ENCODE measurements at regions not wholly inside any gene's neighbourhood (a gene's known extent, or its start where the extent isn't known, plus 50 kb on each side); places are given as distances from the start of the nearest gene placed in this dataset.

- Mint-ChIP-seq H3K4me3 (no peak overlapping the region), H3K9me3 (no peaks in the 10 kb centered on the region), H3K27ac (no peak overlapping the region), H3K4me1 (peaks cover 36% of the 10 kb centered on the region), H3K36me3 (no peaks in the 10 kb centered on the region), H3K27me3 (no peaks in the 10 kb centered on the region)
- ATAC-seq: no peak
These were observed 242.0 kb downstream of the ETS1 start for GRCh38 chr11:128345316-128345715.

- no peaks in the 10 kb centered on the region for H3K9me3 Mint-ChIP-seq
- H3K27ac Mint-ChIP-seq: peak overlapping the region; percentile 22
- H3K4me3 Mint-ChIP-seq: no peak overlapping the region
- no peak for ATAC-seq
- H3K4me1 Mint-ChIP-seq: peaks cover 26% of the 10 kb centered on the region
- H3K27me3 Mint-ChIP-seq: no peaks in the 10 kb centered on the region
- no peaks in the 10 kb centered on the region for H3K36me3 Mint-ChIP-seq
These were observed 243.5 kb downstream of the ETS1 start for GRCh38 chr11:128343870-128344269.

- peak; percentile 19 for ATAC-seq
- no peaks in the 10 kb centered on the region for H3K9me3 Mint-ChIP-seq
- H3K36me3 Mint-ChIP-seq: no peaks in the 10 kb centered on the region
- peak overlapping the region; percentile 22 for H3K27ac Mint-ChIP-seq
- no peaks in the 10 kb centered on the region for H3K27me3 Mint-ChIP-seq
- peaks cover 26% of the 10 kb centered on the region for H3K4me1 Mint-ChIP-seq
- H3K4me3 Mint-ChIP-seq: no peak overlapping the region
These were observed 244.2 kb downstream of the ETS1 start for GRCh38 chr11:128343135-128343514.

GRCh38 chr11:128342511-128343134 lies 244.7 kb downstream of the ETS1 start:
- H3K9me3 Mint-ChIP-seq: no peaks in the 10 kb centered on the region
- no peaks in the 10 kb centered on the region for H3K36me3 Mint-ChIP-seq
- H3K4me1 Mint-ChIP-seq: peaks cover 26% of the 10 kb centered on the region
- H3K27ac Mint-ChIP-seq: peak overlapping the region; percentile 22
- ATAC-seq: peak; percentile 91
- H3K4me3 Mint-ChIP-seq: no peak overlapping the region
- no peaks in the 10 kb centered on the region for H3K27me3 Mint-ChIP-seq

GRCh38 chr11:128341280-128342248 lies 245.8 kb downstream of the ETS1 start:
- no peaks in the 10 kb centered on the region for H3K36me3 Mint-ChIP-seq
- no peaks in the 10 kb centered on the region for H3K9me3 Mint-ChIP-seq
- peaks cover 26% of the 10 kb centered on the region for H3K4me1 Mint-ChIP-seq
- peak overlapping the region; percentile 22 for H3K27ac Mint-ChIP-seq
- no peak overlapping the region for H3K4me3 Mint-ChIP-seq
- no peak for ATAC-seq
- no peaks in the 10 kb centered on the region for H3K27me3 Mint-ChIP-seq

- Mint-ChIP-seq H3K27me3 (no peaks in the 10 kb centered on the region), H3K9me3 (no peaks in the 10 kb centered on the region), H3K27ac (no peak overlapping the region), H3K36me3 (no peaks in the 10 kb centered on the region), H3K4me1 (peaks cover 26% of the 10 kb centered on the region), H3K4me3 (no peak overlapping the region)
- ATAC-seq: no peak
These were observed 247.6 kb downstream of the ETS1 start for GRCh38 chr11:128339792-128340191.

- H3K9me3 Mint-ChIP-seq: no peaks in the 10 kb centered on the region
- no peak overlapping the region for H3K27ac Mint-ChIP-seq
- no peaks in the 10 kb centered on the region for H3K36me3 Mint-ChIP-seq
- ATAC-seq: no peak
- no peaks in the 10 kb centered on the region for H3K27me3 Mint-ChIP-seq
- H3K4me1 Mint-ChIP-seq: peaks cover 20% of the 10 kb centered on the region
- no peak overlapping the region for H3K4me3 Mint-ChIP-seq
These were observed 248.5 kb downstream of the ETS1 start for GRCh38 chr11:128338811-128339210.

- ATAC-seq: no peak
- Mint-ChIP-seq H3K4me1 (peaks cover 7% of the 10 kb centered on the region), H3K27ac (peak overlapping the region; percentile 3), H3K9me3 (no peaks in the 10 kb centered on the region), H3K27me3 (no peaks in the 10 kb centered on the region), H3K4me3 (no peak overlapping the region), H3K36me3 (no peaks in the 10 kb centered on the region)
These were observed 251.2 kb downstream of the ETS1 start for GRCh38 chr11:128336203-128336602.

GRCh38 chr11:128335729-128336128 lies 251.6 kb downstream of the ETS1 start:
- peaks cover 12% of the 10 kb centered on the region for H3K4me1 Mint-ChIP-seq
- H3K27ac Mint-ChIP-seq: peak overlapping the region; percentile 3

GRCh38 chr11:128334311-128335044 lies 252.9 kb downstream of the ETS1 start:
- no peak for ATAC-seq
- H3K27me3 Mint-ChIP-seq: no peaks in the 10 kb centered on the region

More at GRCh38 chr11:128335729-128336128, 251.6 kb downstream of the ETS1 start:
- Mint-ChIP-seq H3K36me3 (no peaks in the 10 kb centered on the region), H3K9me3 (no peaks in the 10 kb centered on the region), H3K4me3 (no peak overlapping the region), H3K27me3 (no peaks in the 10 kb centered on the region)
- ATAC-seq: no peak

GRCh38 chr11:128331317-128331716 lies 256.0 kb downstream of the ETS1 start:
- H3K27ac Mint-ChIP-seq: peak overlapping the region; percentile 64
- H3K27me3 Mint-ChIP-seq: no peaks in the 10 kb centered on the region
- H3K4me1 Mint-ChIP-seq: peaks cover 34% of the 10 kb centered on the region
- no peaks in the 10 kb centered on the region for H3K9me3 Mint-ChIP-seq
- no peak for ATAC-seq
- H3K4me3 Mint-ChIP-seq: no peak overlapping the region
- no peaks in the 10 kb centered on the region for H3K36me3 Mint-ChIP-seq

More at GRCh38 chr11:128334311-128335044, 252.9 kb downstream of the ETS1 start:
- Mint-ChIP-seq H3K4me1 (peaks cover 24% of the 10 kb centered on the region), H3K9me3 (no peaks in the 10 kb centered on the region), H3K4me3 (no peak overlapping the region), H3K27ac (no peak overlapping the region), H3K36me3 (no peaks in the 10 kb centered on the region)

- no peak overlapping the region for H3K4me3 Mint-ChIP-seq
- peaks cover 35% of the 10 kb centered on the region for H3K4me1 Mint-ChIP-seq
- no peaks in the 10 kb centered on the region for H3K27me3 Mint-ChIP-seq
- no peak for ATAC-seq
- peak overlapping the region; percentile 64 for H3K27ac Mint-ChIP-seq
- H3K36me3 Mint-ChIP-seq: no peaks in the 10 kb centered on the region
- H3K9me3 Mint-ChIP-seq: no peaks in the 10 kb centered on the region
These were observed 257.2 kb downstream of the ETS1 start for GRCh38 chr11:128330203-128330602.

GRCh38 chr11:128328955-128329551 lies 258.3 kb downstream of the ETS1 start:
- no peak overlapping the region for H3K4me3 Mint-ChIP-seq
- H3K27ac Mint-ChIP-seq: peak overlapping the region; percentile 4
- peaks cover 46% of the 10 kb centered on the region for H3K4me1 Mint-ChIP-seq
- no peaks in the 10 kb centered on the region for H3K27me3 Mint-ChIP-seq
- H3K36me3 Mint-ChIP-seq: no peaks in the 10 kb centered on the region
- no peak for ATAC-seq
- no peaks in the 10 kb centered on the region for H3K9me3 Mint-ChIP-seq

GRCh38 chr11:128327274-128327673 lies 260.1 kb downstream of the ETS1 start:
- no peak for ATAC-seq
- Mint-ChIP-seq H3K4me1 (peaks cover 64% of the 10 kb centered on the region), H3K36me3 (no peaks in the 10 kb centered on the region), H3K27ac (no peak overlapping the region), H3K4me3 (no peak overlapping the region), H3K9me3 (no peaks in the 10 kb centered on the region), H3K27me3 (no peaks in the 10 kb centered on the region)

GRCh38 chr11:128326791-128327190 lies 260.6 kb downstream of the ETS1 start:
- Mint-ChIP-seq H3K9me3 (no peaks in the 10 kb centered on the region), H3K27me3 (no peaks in the 10 kb centered on the region), H3K36me3 (no peaks in the 10 kb centered on the region), H3K4me3 (no peak overlapping the region), H3K4me1 (peaks cover 68% of the 10 kb centered on the region), H3K27ac (no peak overlapping the region)
- ATAC-seq: no peak
